PC-3 (cell line): ENCODE measurements at regions not wholly inside any gene's neighbourhood (a gene's known extent, or its start where the extent isn't known, plus 50 kb on each side); places are given as distances from the start of the nearest gene placed in this dataset.

ENCODE experiments used
- ATAC-seq: fragments of 200-7000 bp; cut with Tn5 transposase; 2 replicates; pipeline ENCODE4 v1.9.1; 2020; ENCODE audit warnings: mild to moderate bottlenecking, moderate library complexity
- BruUV-seq: library from RNA; stranded (reverse); fragments of 400-500 nt; replicated peaks from 2 replicates; lab custom pipeline; 2021; lab: Mats Ljungman, UMichigan
- CTCF ChIA-PET: fragments of 300-600 bp; sonication (Branson Sonifier 250); formaldehyde crosslinking; loops from one replicate; lab custom pipeline; 2022; ENCODE audit warnings: antibody characterized with exemption; lab: Charles Lee
- POLR2A ChIA-PET: fragments of 300-600 bp; sonication (Branson Sonifier 250); formaldehyde crosslinking; loops from one replicate; lab custom pipeline; 2022; ENCODE audit warnings: antibody characterized with exemption; ENCODE audit not compliant: unreplicated experiment; lab: Charles Lee
- DNase-seq: peaks from one replicate; pipeline ENCODE4 v3.0.0-alpha.2; 2015
- H2AFZ ChIP-seq: fragments of 300-600 bp; sonication (generic); 2 replicates; pipeline ENCODE4 v1.6.0; 2016; ENCODE audit warnings: antibody characterized with exemption, low read length
- H3F3A ChIP-seq: fragments of 300-600 bp; sonication (generic); one replicate; pipeline ENCODE4 v1.6.0; 2017; ENCODE audit warnings: antibody characterized with exemption, low read length, control low read depth, mild to moderate bottlenecking; ENCODE audit not compliant: unreplicated experiment
- H3K27ac ChIP-seq: fragments of 300-600 bp; sonication (generic); 2 replicates; pipeline ENCODE4 v1.5.1; 2016; ENCODE audit warnings: mild to moderate bottlenecking, low read length
- H3K27me3 ChIP-seq: fragments of 300-600 bp; sonication (generic); 2 replicates; pipeline ENCODE4 v1.6.1; 2016; ENCODE audit warnings: low read length, mixed read lengths
- H3K36me3 ChIP-seq: fragments of 300-600 bp; sonication (generic); 2 replicates; pipeline ENCODE4 v1.6.1; 2016; ENCODE audit warnings: low read depth, mixed run types, low read length, mixed read lengths
- H3K4me1 ChIP-seq: fragments of 300-600 bp; sonication (generic); 2 replicates; pipeline ENCODE4 v1.5.1; 2016; ENCODE audit warnings: low read length; ENCODE audit not compliant: insufficient read depth
- H3K4me2 ChIP-seq: fragments of 300-600 bp; sonication (generic); 2 replicates; pipeline ENCODE4 v1.6.0; 2016; ENCODE audit warnings: low read length
- H3K4me3 ChIP-seq: fragments of 300-600 bp; sonication (generic); 2 replicates; pipeline ENCODE4 v1.5.1; 2016; ENCODE audit warnings: mild to moderate bottlenecking, low read length, mixed read lengths
- H3K79me2 ChIP-seq: fragments of 300-600 bp; sonication (generic); 2 replicates; pipeline ENCODE4 v1.6.1; 2017; ENCODE audit warnings: low read length, mixed read lengths
- H3K9ac ChIP-seq: fragments of 300-600 bp; sonication (generic); 2 replicates; pipeline ENCODE4 v1.6.0; 2016; ENCODE audit warnings: mild to moderate bottlenecking, low read length
- H3K9me2 ChIP-seq: fragments of 300-600 bp; sonication (generic); replicated peaks from 2 replicates; pipeline ENCODE4 v1.6.1; 2016; ENCODE audit warnings: mixed run types, low read length, mixed read lengths
- H3K9me3 ChIP-seq: fragments of 300-600 bp; sonication (generic); 2 replicates; pipeline ENCODE4 v1.6.1; 2016; ENCODE audit warnings: low read length, mixed read lengths
- H4K20me1 ChIP-seq: fragments of 300-600 bp; sonication (generic); 2 replicates; pipeline ENCODE4 v1.6.1; 2016; ENCODE audit warnings: low read length, mixed read lengths
- EZH2 ChIP-seq: fragments of 300-600 bp; sonication (generic); IDR thresholded peaks from one replicate; pipeline ENCODE4 v1.6.1; 2017; ENCODE audit warnings: antibody characterized with exemption, mild to moderate bottlenecking, low read length; ENCODE audit not compliant: unreplicated experiment
- EZH2phosphoT487 ChIP-seq: fragments of 300-600 bp; sonication (generic); IDR thresholded peaks from 2 replicates; pipeline ENCODE4 v1.6.1; 2018; ENCODE audit warnings: mild to moderate bottlenecking, antibody characterized with exemption, low read length, borderline replicate concordance
- intact Hi-C: fragments of 100-400 bp; cut with micrococcal nuclease; formaldehyde crosslinking; loops from 2 replicates; pipeline ENCODE4 v1.9.0; 2023
- TF ChIP-seq, protein P1 (sequence below): fragments of 300-600 bp; sonication (generic); conservative IDR thresholded peaks from 2 replicates; pipeline ENCODE4 v1.5.1; 2017; ENCODE audit warnings: antibody characterized with exemption, low read depth, mild to moderate bottlenecking, low read length

DNA sequence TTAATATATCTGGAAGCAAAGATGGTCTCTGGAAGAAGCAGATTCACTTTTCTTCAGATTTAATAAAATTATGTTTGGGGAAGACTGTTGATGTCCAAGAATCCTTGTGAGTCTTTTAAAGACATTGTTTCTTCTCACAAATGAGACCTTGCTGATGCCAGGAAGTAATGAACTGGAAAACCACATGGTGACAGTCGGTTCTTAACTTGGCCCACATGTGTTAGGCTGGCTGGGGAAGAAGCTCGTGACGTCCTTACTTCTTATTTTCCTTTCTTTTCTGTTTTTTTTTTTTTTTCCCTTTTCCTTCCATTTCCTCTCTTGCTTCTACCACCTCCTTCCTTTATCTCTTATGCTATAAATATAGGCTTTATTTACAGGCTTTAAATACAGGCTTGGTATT is 950.2 kb downstream of the BCL11B start:
- Histone ChIP-seq H3K9me2 (no peaks in the 10 kb centered on the region), H3K27me3 (no peaks in the 10 kb centered on the region), H3K9ac (no peak overlapping the region), H3K27ac (no peak overlapping the region), H3K4me1 (no peaks in the 10 kb centered on the region), H3K9me3 (peaks cover 8% of the 10 kb centered on the region; the same call in 1 of the 2 replicates), H3K4me2 (no peak overlapping the region), H4K20me1 (no peaks in the 10 kb centered on the region), H3K4me3 (no peak overlapping the region), H3K36me3 (no peaks in the 10 kb centered on the region), H3F3A (no peaks in the 10 kb centered on the region), H2AFZ (no peak overlapping the region), H3K79me2 (no peaks in the 10 kb centered on the region)
- no TSS peak for BruUV-seq
- no peak for ATAC-seq
- intact Hi-C loops = no loop called here
- ChIA-PET POLR2A (no interaction called here), CTCF (no interaction called here)
- no peak for DNase-seq
- TF ChIP-seq EZH2phosphoT487 (no peak), EZH2 (no peak)
- TF ChIP-seq, protein P1, sequence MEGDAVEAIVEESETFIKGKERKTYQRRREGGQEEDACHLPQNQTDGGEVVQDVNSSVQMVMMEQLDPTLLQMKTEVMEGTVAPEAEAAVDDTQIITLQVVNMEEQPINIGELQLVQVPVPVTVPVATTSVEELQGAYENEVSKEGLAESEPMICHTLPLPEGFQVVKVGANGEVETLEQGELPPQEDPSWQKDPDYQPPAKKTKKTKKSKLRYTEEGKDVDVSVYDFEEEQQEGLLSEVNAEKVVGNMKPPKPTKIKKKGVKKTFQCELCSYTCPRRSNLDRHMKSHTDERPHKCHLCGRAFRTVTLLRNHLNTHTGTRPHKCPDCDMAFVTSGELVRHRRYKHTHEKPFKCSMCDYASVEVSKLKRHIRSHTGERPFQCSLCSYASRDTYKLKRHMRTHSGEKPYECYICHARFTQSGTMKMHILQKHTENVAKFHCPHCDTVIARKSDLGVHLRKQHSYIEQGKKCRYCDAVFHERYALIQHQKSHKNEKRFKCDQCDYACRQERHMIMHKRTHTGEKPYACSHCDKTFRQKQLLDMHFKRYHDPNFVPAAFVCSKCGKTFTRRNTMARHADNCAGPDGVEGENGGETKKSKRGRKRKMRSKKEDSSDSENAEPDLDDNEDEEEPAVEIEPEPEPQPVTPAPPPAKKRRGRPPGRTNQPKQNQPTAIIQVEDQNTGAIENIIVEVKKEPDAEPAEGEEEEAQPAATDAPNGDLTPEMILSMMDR = no peak

DNA sequence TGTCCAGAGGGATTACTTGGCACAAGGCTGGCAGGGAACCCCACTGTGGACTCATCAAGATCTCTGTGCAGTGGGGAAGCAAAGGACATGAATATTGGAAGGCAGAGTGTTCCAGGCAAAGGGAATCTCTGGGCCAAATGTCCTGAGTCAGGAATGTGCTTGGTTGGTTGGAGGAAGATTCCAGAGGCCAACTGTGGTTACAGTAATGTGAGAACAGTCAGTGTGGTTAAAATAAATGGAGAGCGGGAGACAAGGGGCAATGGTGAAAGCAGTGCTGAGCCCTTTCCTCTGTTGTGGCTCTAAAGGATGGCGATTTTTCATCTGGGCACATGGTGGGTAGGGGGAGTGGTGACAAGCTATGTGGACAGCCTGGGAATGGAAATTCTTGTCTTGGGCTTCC is 948.2 kb downstream of the BCL11B start:
- Histone ChIP-seq H3K27me3 (no peaks in the 10 kb centered on the region), H3K4me2 (no peak overlapping the region), H3K79me2 (no peaks in the 10 kb centered on the region), H4K20me1 (no peaks in the 10 kb centered on the region), H3K36me3 (no peaks in the 10 kb centered on the region), H2AFZ (no peak overlapping the region), H3K9me2 (no peaks in the 10 kb centered on the region), H3F3A (no peaks in the 10 kb centered on the region), H3K4me1 (no peaks in the 10 kb centered on the region), H3K9me3 (peaks cover 7% of the 10 kb centered on the region; the same call in 1 of the 2 replicates), H3K9ac (no peak overlapping the region), H3K27ac (no peak overlapping the region), H3K4me3 (no peak overlapping the region)
- intact Hi-C loops = no loop called here
- ATAC-seq = no peak
- TF ChIP-seq EZH2phosphoT487 = no peak
- TF ChIP-seq EZH2 = no peak
- TF ChIP-seq, protein P1 = no peak
- POLR2A ChIA-PET = no interaction called here
- DNase-seq = no peak
- no TSS peak for BruUV-seq
- CTCF ChIA-PET = no interaction called here

DNA sequence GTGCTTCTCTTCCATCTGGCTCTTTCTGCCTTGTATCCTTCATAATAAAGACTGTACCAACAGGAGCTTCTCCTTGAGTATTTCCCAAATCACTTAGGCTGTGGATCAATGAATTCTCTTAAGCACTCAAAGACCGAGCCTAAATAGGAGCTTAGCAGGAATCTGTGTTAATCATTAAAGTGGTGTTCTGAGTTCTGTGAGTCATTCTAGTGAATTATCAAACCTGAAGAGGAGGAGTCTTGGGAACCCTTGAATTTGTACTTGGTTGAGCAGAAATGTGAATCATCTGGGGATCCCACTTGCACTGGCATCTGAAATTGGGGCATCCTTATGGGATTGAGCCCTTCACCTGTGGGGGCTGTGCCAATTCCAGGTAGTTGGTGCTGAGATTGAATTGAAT is 946.2 kb downstream of the BCL11B start:
- TF ChIP-seq, protein P1 = no peak
- no peak for TF ChIP-seq EZH2
- no peak for TF ChIP-seq EZH2phosphoT487
- no peak overlapping the region for H3K4me3 ChIP-seq
- H3K27ac ChIP-seq = no peak overlapping the region
- ChIA-PET CTCF (no interaction called here), POLR2A (no interaction called here)
- no peaks in the 10 kb centered on the region for H3K9me3 ChIP-seq
- no peak overlapping the region for H3K9ac ChIP-seq
- ATAC-seq (no peak), DNase-seq (no peak)
- intact Hi-C loops = no loop called here
- H3K79me2 ChIP-seq = no peaks in the 10 kb centered on the region
- H3K27me3 ChIP-seq = no peaks in the 10 kb centered on the region
- H4K20me1 ChIP-seq = no peaks in the 10 kb centered on the region
- BruUV-seq = no TSS peak
- H3F3A ChIP-seq = no peaks in the 10 kb centered on the region
- H3K4me2 ChIP-seq = no peak overlapping the region
- H3K9me2 ChIP-seq = no peaks in the 10 kb centered on the region
- no peaks in the 10 kb centered on the region for H3K4me1 ChIP-seq
- no peaks in the 10 kb centered on the region for H3K36me3 ChIP-seq
- no peak overlapping the region for H2AFZ ChIP-seq
